C4-2B (cell line): ENCODE measurements at regions not wholly inside any gene's neighbourhood (a gene's known extent, or its start where the extent isn't known, plus 50 kb on each side); places are given as distances from the start of the nearest gene placed in this dataset.

ENCODE experiments used
- CTCF ChIP-seq: fragments of 450-650 bp; conservative IDR thresholded peaks from 2 replicates; pipeline ENCODE4 v1.5.1; 2017; ENCODE audit warnings: mild to moderate bottlenecking
- ZFX ChIP-seq: fragments of 450-650 bp; IDR thresholded peaks from 2 replicates; pipeline ENCODE4 v1.6.1; 2017

- TF ChIP-seq CTCF = no peak
- no peak for TF ChIP-seq ZFX
These were observed 443.7 kb upstream of the GRM3 start for GRCh38 chr7:86199881-86200614.
